GM04504 (cell line): ENCODE measurements at regions not wholly inside any gene's neighbourhood (a gene's known extent, or its start where the extent isn't known, plus 50 kb on each side); places are given as distances from the start of the nearest gene placed in this dataset.
A peak's percentile ranks its signal among the peaks of the same experiment; 100 is the strongest.
"Not testable (repeated sequence)": the region's sequence is repeated elsewhere in the genome, so short reads cannot be mapped to it uniquely, and the experiment has no call there.

Experiments
- DNase-seq: peaks from one replicate; pipeline ENCODE4 v3.0.0-alpha.2; 2012; ENCODE audit warnings: low read depth

GRCh38 chr14:51581017-51581881 lies 70.5 kb upstream of the FRMD6 start:
- no peak for DNase-seq

- no peak for DNase-seq
Observed at GRCh38 chr14:51582437-51582836, 69.3 kb upstream of the FRMD6 start.

- DNase-seq: no peak
Observed at GRCh38 chr14:51585055-51585454, 66.7 kb upstream of the FRMD6 start.

DNA sequence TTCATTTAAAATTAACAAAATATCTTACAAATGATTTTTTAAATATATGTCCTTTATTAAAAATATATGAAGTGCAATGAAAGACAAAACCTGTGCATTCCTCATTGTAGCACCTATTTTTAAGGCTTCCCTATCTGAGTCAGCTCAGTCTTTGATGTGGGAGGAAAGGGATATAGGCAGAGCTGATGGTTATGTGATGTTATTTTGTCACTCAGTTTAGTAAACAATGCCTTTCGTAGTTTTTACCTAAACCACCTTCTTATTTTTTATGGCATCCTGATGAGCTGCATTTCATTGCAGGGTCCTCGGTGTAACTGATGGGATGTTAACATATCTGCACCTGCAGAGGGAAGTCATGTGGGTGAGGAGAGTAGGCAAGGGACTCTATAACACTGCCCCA lies 58.9 kb upstream of the FRMD6 start:
- no peak for DNase-seq

DNA sequence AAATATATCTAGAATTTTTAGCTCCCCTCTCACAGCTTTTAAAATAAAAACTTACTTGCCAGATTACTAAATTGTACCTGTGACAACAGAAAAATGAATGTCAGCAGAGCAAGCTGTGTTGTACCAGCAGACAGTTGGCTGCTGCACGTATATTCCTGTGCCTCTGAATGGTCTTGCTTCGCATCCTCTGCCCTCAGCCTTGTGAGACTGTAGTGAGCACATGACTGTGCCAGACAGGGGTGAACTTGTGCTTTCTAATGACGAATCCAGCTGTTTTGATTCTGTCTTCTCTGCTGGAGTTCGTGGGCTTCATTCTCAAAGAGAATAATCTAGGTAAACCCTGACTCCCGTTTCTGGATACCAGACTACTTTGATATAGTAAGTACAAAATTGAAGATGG lies 58.3 kb upstream of the FRMD6 start:
- DNase-seq: no peak

GRCh38 chr14:51595881-51596455 lies 55.7 kb upstream of the FRMD6 start:
- no peak for DNase-seq

DNA sequence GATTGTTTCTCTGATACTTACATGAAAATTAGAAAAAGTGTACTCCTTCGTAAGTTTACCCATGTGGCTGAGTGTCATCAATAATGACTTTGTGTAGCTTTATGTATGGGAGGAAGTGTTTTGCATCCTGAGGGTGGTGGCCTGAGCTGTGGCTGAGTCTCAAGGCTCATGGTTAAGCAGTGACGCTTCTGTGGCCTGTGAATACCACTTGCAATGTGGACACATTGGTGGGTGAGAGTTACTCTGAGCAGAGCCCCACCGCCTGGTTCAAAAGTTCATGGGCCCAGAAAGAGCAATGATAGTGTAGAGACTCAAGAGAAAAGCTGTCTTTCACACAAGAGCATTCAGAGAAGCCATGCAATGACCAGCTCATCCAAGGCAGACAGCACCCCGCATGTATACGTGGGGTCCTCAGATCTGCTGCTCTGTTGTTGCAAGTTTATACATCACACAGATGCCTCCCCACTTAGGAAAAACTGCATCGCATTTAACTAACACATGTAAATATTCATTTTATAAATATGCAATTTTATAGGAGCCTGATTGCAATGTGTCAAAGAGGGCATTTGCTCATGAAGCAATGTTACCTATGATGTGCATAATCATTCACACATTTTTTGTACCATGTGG lies 55.1 kb upstream of the FRMD6 start:
- no peak for DNase-seq

DNA sequence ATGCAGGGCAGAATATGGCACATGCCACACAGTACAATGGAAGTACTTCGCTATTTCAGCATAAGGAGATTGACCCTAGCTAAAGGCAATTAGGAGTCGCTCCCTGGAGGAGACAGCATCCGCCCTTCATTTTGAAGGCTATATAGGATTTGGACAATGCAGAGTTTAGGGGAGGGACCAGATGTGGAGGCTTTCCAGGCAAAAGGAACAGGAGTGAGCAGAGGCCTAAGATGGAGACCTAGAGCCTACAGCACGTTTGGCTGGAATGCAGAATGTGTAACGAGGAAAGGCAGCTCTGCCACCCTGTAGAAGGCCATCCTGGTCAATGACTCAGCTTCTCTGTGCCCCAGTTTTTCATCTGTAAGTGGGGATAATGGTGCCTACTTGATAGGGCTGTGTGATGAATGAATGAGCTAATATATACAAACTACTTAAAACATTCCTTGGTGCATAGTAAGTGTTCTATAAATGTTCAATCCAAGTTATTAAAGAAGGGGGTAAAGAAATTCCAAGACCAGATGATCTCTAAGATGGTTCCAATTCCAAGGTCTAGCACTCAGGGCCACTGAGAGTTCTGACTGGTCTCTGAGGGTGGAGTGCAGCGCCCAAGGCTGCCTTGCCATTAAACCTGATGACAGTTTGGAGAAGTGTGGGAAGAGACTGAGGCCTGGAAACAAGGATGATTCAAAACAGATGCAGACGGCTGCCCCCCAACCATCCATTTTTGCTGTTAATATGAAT lies 54.3 kb upstream of the FRMD6 start:
- DNase-seq: peak; percentile 93

DNA sequence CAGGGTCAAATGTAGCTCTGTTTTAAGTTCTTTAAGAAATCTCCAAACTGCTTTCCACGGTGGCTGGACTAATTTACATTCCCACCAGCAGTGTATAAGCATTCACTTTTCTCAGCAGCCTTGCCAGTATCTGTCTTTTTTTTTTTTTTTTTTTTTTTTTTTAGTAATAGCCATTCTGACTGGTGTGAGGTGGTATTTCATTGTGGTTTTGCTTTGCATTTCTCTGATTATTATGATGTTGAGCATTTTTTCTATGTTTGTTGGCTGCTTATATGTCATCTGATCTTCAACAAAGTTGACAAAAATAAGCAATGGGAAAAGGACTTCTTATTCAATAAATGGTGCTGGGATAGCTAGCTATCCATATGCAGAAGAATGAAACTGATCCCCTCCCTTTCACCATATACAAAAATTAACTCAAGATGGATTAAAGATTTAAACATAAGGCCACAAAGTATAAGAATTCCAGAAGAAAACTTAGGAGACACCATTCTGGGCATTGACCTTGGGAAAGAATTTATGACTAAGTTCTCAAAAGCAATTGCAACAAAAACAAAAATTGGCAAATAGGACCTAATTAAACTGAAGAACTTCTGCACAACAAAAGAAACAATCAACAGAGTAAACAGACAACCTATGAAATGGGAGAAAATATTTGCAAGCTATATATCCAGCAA lies 52.6 kb upstream of the FRMD6 start:
- DNase-seq: not testable (repeated sequence)

GRCh38 chr14:51600658-51601057 lies 51.1 kb upstream of the FRMD6 start:
- DNase-seq: no peak
